DMS 273 (cell line): ENCODE measurements at regions not wholly inside any gene's neighbourhood (a gene's known extent, or its start where the extent isn't known, plus 50 kb on each side); places are given as distances from the start of the nearest gene placed in this dataset.

Experiments
- DNase-seq: peaks from one replicate; lab custom pipeline; 2025; ENCODE audit not compliant: unreplicated experiment; lab: John Stamatoyannopoulos, UW

GRCh38 chr18:43875511-43875910, 598.2 kb upstream of the SYT4 start:
- no peak for DNase-seq

GRCh38 chr18:43876286-43876685, 599.0 kb upstream of the SYT4 start:
- no peak for DNase-seq

GRCh38 chr18:43876748-43877147, 599.5 kb upstream of the SYT4 start:
- no peak for DNase-seq

GRCh38 chr18:43877616-43878321, 600.5 kb upstream of the SYT4 start:
- no peak for DNase-seq

- no peak for DNase-seq
Measured at GRCh38 chr18:43879415-43879814, 602.1 kb upstream of the SYT4 start.

- DNase-seq = no peak
Measured at GRCh38 chr18:43882358-43883055, 605.2 kb upstream of the SYT4 start.

- DNase-seq = no peak
Measured at GRCh38 chr18:43883886-43884285, 606.6 kb upstream of the SYT4 start.

GRCh38 chr18:43886341-43886740, 609.1 kb upstream of the SYT4 start:
- no peak for DNase-seq

GRCh38 chr18:43887491-43887890, 610.2 kb upstream of the SYT4 start:
- no peak for DNase-seq

GRCh38 chr18:43888598-43888997, 611.3 kb upstream of the SYT4 start:
- no peak for DNase-seq

- no peak for DNase-seq
Measured at GRCh38 chr18:43893001-43893637, 615.8 kb upstream of the SYT4 start.

- no peak for DNase-seq
Measured at GRCh38 chr18:43904209-43904837, 627.0 kb upstream of the SYT4 start.

GRCh38 chr18:43914018-43914417, 636.7 kb upstream of the SYT4 start:
- DNase-seq = no peak

GRCh38 chr18:43916984-43917383, 639.7 kb upstream of the SYT4 start:
- no peak for DNase-seq

GRCh38 chr18:43917520-43917919, 640.2 kb upstream of the SYT4 start:
- DNase-seq = no peak

GRCh38 chr18:43919551-43919950, 642.3 kb upstream of the SYT4 start:
- DNase-seq = no peak

- DNase-seq = no peak
Measured at GRCh38 chr18:43931439-43931838, 654.1 kb upstream of the SYT4 start.

GRCh38 chr18:43932140-43932539, 654.9 kb upstream of the SYT4 start:
- no peak for DNase-seq

- no peak for DNase-seq
Measured at GRCh38 chr18:43933177-43933576, 655.9 kb upstream of the SYT4 start.

- DNase-seq = no peak
Measured at GRCh38 chr18:43934322-43934721, 657.0 kb upstream of the SYT4 start.

- no peak for DNase-seq
Measured at GRCh38 chr18:43934781-43935471, 657.6 kb upstream of the SYT4 start.
